ENCODE measurements at regions not wholly inside any gene's neighbourhood (a gene's known extent, or its start where the extent isn't known, plus 50 kb on each side); places are given as distances from the start of the nearest gene placed in this dataset.

GRCh38 chr2:122858813-122859212 lies 1103.4 kb downstream of the TSN start:
- Histone ChIP-seq H3K9me3 (ENCODE audit: control insufficient read depth in 2 of 2, insufficient read depth in 1 of 2, low read depth in 1 of 2, low read length in 1 of 2) (peaks cover 0 to 2% of the 10 kb centered on the region in 2 donors), H3K4me1 (ENCODE audit: control insufficient read depth in 3 of 3, insufficient read depth in 2 of 3, low read depth in 1 of 3, low read length in 2 of 3) (no peaks in the 10 kb centered on the region), H3K36me3 (ENCODE audit: control insufficient read depth in 3 of 3, insufficient read depth in 2 of 3, low read depth in 1 of 3, low read length in 3 of 3) (no peaks in the 10 kb centered on the region), H3K27me3 (ENCODE audit: control insufficient read depth in 3 of 3, insufficient read depth in 3 of 3, low read length in 3 of 3) (no peaks in the 10 kb centered on the region), H3K27ac (ENCODE audit: low read depth in 1 of 3, low read length in 2 of 3) (no peak overlapping the region), H3K4me3 (ENCODE audit: low read depth in 1 of 3, low read length in 3 of 3) (no peak overlapping the region)
- FAIRE-seq (no peak), DNase-seq (no peak)
- WGBS, 3 donors = 82 to 86% (median 86%) methylated on average over 5 of the region's 5 CpGs

- FAIRE-seq = no peak
- Histone ChIP-seq H3K27ac (ENCODE audit: low read depth in 1 of 3, low read length in 2 of 3) (no peak overlapping the region), H3K9me3 (ENCODE audit: control insufficient read depth in 2 of 2, insufficient read depth in 1 of 2, low read depth in 1 of 2, low read length in 1 of 2) (peaks cover 0 to 2% of the 10 kb centered on the region in 2 donors), H3K4me3 (ENCODE audit: low read depth in 1 of 3, low read length in 3 of 3) (no peak overlapping the region), H3K4me1 (ENCODE audit: control insufficient read depth in 3 of 3, insufficient read depth in 2 of 3, low read depth in 1 of 3, low read length in 2 of 3) (no peaks in the 10 kb centered on the region), H3K36me3 (ENCODE audit: control insufficient read depth in 3 of 3, insufficient read depth in 2 of 3, low read depth in 1 of 3, low read length in 3 of 3) (no peaks in the 10 kb centered on the region), H3K27me3 (ENCODE audit: control insufficient read depth in 3 of 3, insufficient read depth in 3 of 3, low read length in 3 of 3) (no peaks in the 10 kb centered on the region)
- 93 to 98% (median 96%) methylated on average over 9 of the region's 9 CpGs for WGBS, 3 donors
- no peak for DNase-seq
Measured at GRCh38 chr2:122859260-122859659, 1103.8 kb downstream of the TSN start.

- H3K4me3 ChIP-seq (ENCODE audit: low read depth in 1 of 3, low read length in 3 of 3) = no peak overlapping the region
- DNase-seq = no peak
- no peak for FAIRE-seq
- no peak overlapping the region for H3K27ac ChIP-seq (ENCODE audit: low read depth in 1 of 3, low read length in 2 of 3)
- no peaks in the 10 kb centered on the region for H3K4me1 ChIP-seq (ENCODE audit: control insufficient read depth in 3 of 3, insufficient read depth in 2 of 3, low read depth in 1 of 3, low read length in 2 of 3)
- WGBS, 3 donors = 64 to 71% (median 67%) methylated on average over 3 of the region's 3 CpGs
- peaks cover 0 to 2% of the 10 kb centered on the region in 2 donors for H3K9me3 ChIP-seq (ENCODE audit: control insufficient read depth in 2 of 2, insufficient read depth in 1 of 2, low read depth in 1 of 2, low read length in 1 of 2)
- no peaks in the 10 kb centered on the region for H3K36me3 ChIP-seq (ENCODE audit: control insufficient read depth in 3 of 3, insufficient read depth in 2 of 3, low read depth in 1 of 3, low read length in 3 of 3)
- H3K27me3 ChIP-seq (ENCODE audit: control insufficient read depth in 3 of 3, insufficient read depth in 3 of 3, low read length in 3 of 3) = no peaks in the 10 kb centered on the region
Measured at GRCh38 chr2:122863532-122863931, 1108.1 kb downstream of the TSN start.

GRCh38 chr2:122864728-122865127 lies 1109.3 kb downstream of the TSN start:
- Histone ChIP-seq H3K27ac (ENCODE audit: low read depth in 1 of 3, low read length in 2 of 3) (no peak overlapping the region), H3K9me3 (ENCODE audit: control insufficient read depth in 2 of 2, insufficient read depth in 1 of 2, low read depth in 1 of 2, low read length in 1 of 2) (no peaks in the 10 kb centered on the region), H3K4me3 (ENCODE audit: low read depth in 1 of 3, low read length in 3 of 3) (no peak overlapping the region), H3K36me3 (ENCODE audit: control insufficient read depth in 3 of 3, insufficient read depth in 2 of 3, low read depth in 1 of 3, low read length in 3 of 3) (no peaks in the 10 kb centered on the region), H3K27me3 (ENCODE audit: control insufficient read depth in 3 of 3, insufficient read depth in 3 of 3, low read length in 3 of 3) (no peaks in the 10 kb centered on the region), H3K4me1 (ENCODE audit: control insufficient read depth in 3 of 3, insufficient read depth in 2 of 3, low read depth in 1 of 3, low read length in 2 of 3) (no peaks in the 10 kb centered on the region)
- FAIRE-seq (no peak), DNase-seq (no peak)
- WGBS, 3 donors = 68 to 74% (median 73%) methylated on average over 3 of the region's 3 CpGs

GRCh38 chr2:122866095-122866494 lies 1110.6 kb downstream of the TSN start:
- Histone ChIP-seq H3K9me3 (ENCODE audit: control insufficient read depth in 2 of 2, insufficient read depth in 1 of 2, low read depth in 1 of 2, low read length in 1 of 2) (no peaks in the 10 kb centered on the region), H3K27me3 (ENCODE audit: control insufficient read depth in 3 of 3, insufficient read depth in 3 of 3, low read length in 3 of 3) (no peaks in the 10 kb centered on the region), H3K27ac (ENCODE audit: low read depth in 1 of 3, low read length in 2 of 3) (no peak overlapping the region), H3K36me3 (ENCODE audit: control insufficient read depth in 3 of 3, insufficient read depth in 2 of 3, low read depth in 1 of 3, low read length in 3 of 3) (no peaks in the 10 kb centered on the region), H3K4me1 (ENCODE audit: control insufficient read depth in 3 of 3, insufficient read depth in 2 of 3, low read depth in 1 of 3, low read length in 2 of 3) (no peaks in the 10 kb centered on the region), H3K4me3 (ENCODE audit: low read depth in 1 of 3, low read length in 3 of 3) (no peak overlapping the region)
- FAIRE-seq (no peak), DNase-seq (no peak)

- WGBS, 3 donors = 65 to 71% (median 67%) methylated on average over 3 of the region's 3 CpGs
- Histone ChIP-seq H3K36me3 (ENCODE audit: control insufficient read depth in 3 of 3, insufficient read depth in 2 of 3, low read depth in 1 of 3, low read length in 3 of 3) (no peaks in the 10 kb centered on the region), H3K4me1 (ENCODE audit: control insufficient read depth in 3 of 3, insufficient read depth in 2 of 3, low read depth in 1 of 3, low read length in 2 of 3) (no peaks in the 10 kb centered on the region), H3K4me3 (ENCODE audit: low read depth in 1 of 3, low read length in 3 of 3) (no peak overlapping the region), H3K27me3 (ENCODE audit: control insufficient read depth in 3 of 3, insufficient read depth in 3 of 3, low read length in 3 of 3) (no peaks in the 10 kb centered on the region), H3K9me3 (ENCODE audit: control insufficient read depth in 2 of 2, insufficient read depth in 1 of 2, low read depth in 1 of 2, low read length in 1 of 2) (no peaks in the 10 kb centered on the region), H3K27ac (ENCODE audit: low read depth in 1 of 3, low read length in 2 of 3) (no peak overlapping the region)
- FAIRE-seq (no peak), DNase-seq (no peak)
Measured at GRCh38 chr2:122867941-122868340, 1112.5 kb downstream of the TSN start.

- H3K27ac ChIP-seq (ENCODE audit: low read depth in 1 of 3, low read length in 2 of 3) = no peak overlapping the region
- WGBS, 3 donors = 84 to 89% (median 86%) methylated on average over 6 of the region's 6 CpGs
- FAIRE-seq (no peak), DNase-seq (no peak)
- H3K4me1 ChIP-seq (ENCODE audit: control insufficient read depth in 3 of 3, insufficient read depth in 2 of 3, low read depth in 1 of 3, low read length in 2 of 3) = no peaks in the 10 kb centered on the region
- H3K4me3 ChIP-seq (ENCODE audit: low read depth in 1 of 3, low read length in 3 of 3) = no peak overlapping the region
- peaks cover 0 to 2% of the 10 kb centered on the region in 2 donors for H3K9me3 ChIP-seq (ENCODE audit: control insufficient read depth in 2 of 2, insufficient read depth in 1 of 2, low read depth in 1 of 2, low read length in 1 of 2)
- no peaks in the 10 kb centered on the region for H3K36me3 ChIP-seq (ENCODE audit: control insufficient read depth in 3 of 3, insufficient read depth in 2 of 3, low read depth in 1 of 3, low read length in 3 of 3)
- no peaks in the 10 kb centered on the region for H3K27me3 ChIP-seq (ENCODE audit: control insufficient read depth in 3 of 3, insufficient read depth in 3 of 3, low read length in 3 of 3)
Measured at GRCh38 chr2:122868646-122869275, 1113.3 kb downstream of the TSN start.

- no peaks in the 10 kb centered on the region for H3K27me3 ChIP-seq (ENCODE audit: control insufficient read depth in 3 of 3, insufficient read depth in 3 of 3, low read length in 3 of 3)
- DNase-seq (no peak), FAIRE-seq (no peak)
- H3K9me3 ChIP-seq (ENCODE audit: control insufficient read depth in 2 of 2, insufficient read depth in 1 of 2, low read depth in 1 of 2, low read length in 1 of 2) = peaks cover 0 to 3% of the 10 kb centered on the region in 2 donors
- H3K4me3 ChIP-seq (ENCODE audit: low read depth in 1 of 3, low read length in 3 of 3) = no peak overlapping the region
- 67 to 84% (median 72%) methylated on average over 2 of the region's 2 CpGs for WGBS, 3 donors
- H3K27ac ChIP-seq (ENCODE audit: low read depth in 1 of 3, low read length in 2 of 3) = no peak overlapping the region
- H3K36me3 ChIP-seq (ENCODE audit: control insufficient read depth in 3 of 3, insufficient read depth in 2 of 3, low read depth in 1 of 3, low read length in 3 of 3) = no peaks in the 10 kb centered on the region
- no peaks in the 10 kb centered on the region for H3K4me1 ChIP-seq (ENCODE audit: control insufficient read depth in 3 of 3, insufficient read depth in 2 of 3, low read depth in 1 of 3, low read length in 2 of 3)
Measured at GRCh38 chr2:122873951-122874350, 1118.5 kb downstream of the TSN start.
